ENCODE measurements at regions not wholly inside any gene's neighbourhood (a gene's known extent, or its start where the extent isn't known, plus 50 kb on each side); places are given as distances from the start of the nearest gene placed in this dataset.

DNA sequence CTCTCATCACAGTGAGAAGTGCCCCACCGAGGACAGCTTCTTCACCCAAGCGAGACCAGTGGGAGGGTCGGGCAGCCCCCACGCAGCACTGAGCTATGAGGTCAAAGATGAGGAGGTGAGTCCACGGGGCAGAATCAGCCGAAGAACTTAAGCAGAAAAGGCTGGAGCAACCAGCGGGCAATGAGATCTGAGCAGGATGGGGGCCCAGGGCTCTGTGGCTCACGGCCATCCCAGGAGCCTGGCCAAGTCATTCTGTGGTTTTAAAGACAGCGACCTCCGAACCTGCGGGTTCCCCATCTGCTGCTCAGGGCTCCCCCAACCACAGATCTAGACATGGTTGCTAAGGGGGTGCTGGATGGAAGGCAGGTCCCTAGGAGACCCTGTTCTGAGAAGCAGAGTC is 202.6 kb downstream of the RBFOX3 start:
- no peak for DNase-seq (ENCODE audit: low read depth, low spot score)
- H3K27ac ChIP-seq = no peak overlapping the region

GRCh38 chr17:79407385-79407784 is 203.5 kb downstream of the RBFOX3 start:
- no peak overlapping the region for H3K27ac ChIP-seq
- no peak for DNase-seq (ENCODE audit: low read depth, low spot score)

DNA sequence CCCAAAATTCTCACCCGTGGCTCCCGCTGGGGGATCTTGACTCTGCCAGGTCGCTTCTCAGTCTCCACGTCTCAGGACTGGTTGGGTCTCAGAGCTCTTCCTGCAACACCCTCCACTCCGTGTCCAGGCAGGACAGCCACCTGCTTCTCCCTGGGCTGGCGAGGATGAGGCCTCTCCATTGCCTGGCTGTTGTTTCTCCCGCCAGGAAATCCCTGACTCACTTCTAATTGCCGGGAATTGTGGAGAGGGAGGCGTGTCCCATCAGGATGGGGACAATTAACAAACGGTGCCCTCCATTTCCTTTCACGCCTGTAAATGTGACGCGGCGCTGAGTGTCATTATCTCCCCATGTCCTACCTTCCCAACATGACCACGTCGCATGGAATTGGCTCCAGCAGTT is 204.5 kb downstream of the RBFOX3 start:
- no peak overlapping the region for H3K27ac ChIP-seq
- DNase-seq (ENCODE audit: low read depth, low spot score) = no peak

DNA sequence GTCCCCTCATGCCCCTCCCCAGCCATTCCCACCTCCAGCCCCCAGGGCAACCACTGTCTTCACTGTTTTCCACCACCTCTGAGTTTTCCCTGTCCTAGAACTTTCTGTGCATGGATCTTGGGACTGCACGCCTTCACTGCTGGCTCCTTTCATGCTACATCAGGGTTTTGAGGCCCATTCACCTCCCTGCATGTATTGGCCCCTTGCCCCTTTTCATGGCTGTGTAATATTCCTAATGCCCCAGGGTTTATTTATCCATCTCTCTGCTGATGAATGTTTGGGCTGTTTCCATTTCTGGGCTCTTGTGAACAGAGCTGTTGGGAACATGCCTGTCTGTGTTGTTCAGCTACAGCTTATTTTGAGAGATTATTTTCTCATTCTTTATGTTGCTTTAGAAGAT is 205.0 kb downstream of the RBFOX3 start:
- no peak for DNase-seq (ENCODE audit: low read depth, low spot score)
- no peak overlapping the region for H3K27ac ChIP-seq

DNA sequence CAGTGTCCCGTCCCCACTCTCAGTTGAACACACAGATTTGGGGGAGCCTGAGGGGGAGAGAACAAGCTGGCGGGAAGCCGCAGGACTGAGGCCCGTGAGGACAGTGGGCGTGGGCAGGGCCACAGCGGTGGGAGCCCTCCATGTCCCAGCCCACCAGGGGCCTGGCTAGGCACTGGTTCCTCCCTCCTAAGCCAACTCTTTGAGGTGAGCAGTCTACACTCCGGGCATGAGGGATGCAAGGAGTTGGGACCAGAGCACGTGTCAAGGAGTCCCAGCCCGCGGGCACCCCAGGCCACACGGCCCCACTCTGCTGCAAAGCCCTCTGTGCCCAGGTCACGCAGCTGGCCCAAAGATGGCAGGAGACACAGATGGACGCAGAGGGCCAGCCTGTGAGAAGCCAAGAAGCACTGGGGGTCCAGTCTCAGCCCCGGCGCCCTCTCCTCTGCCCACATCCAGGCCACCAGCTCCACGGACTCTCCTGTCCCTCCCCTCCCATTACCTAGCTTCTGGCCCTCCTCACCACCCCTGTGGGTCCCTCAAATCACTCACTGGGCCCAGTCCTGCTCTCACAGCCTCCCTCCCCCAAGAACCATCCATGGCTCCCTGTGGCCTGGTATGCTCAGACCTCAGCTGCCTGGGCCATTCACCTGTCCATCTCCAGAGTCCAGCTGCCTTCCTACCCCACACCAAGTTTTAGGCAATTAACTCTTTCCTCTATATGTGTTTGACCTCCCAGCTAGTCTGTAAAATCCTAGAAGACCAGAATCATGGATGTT is 206.5 kb downstream of the RBFOX3 start:
- no peak overlapping the region for H3K27ac ChIP-seq
- no peak for DNase-seq (ENCODE audit: low read depth, low spot score)

GRCh38 chr17:79401704-79402674 is 208.9 kb downstream of the RBFOX3 start:
- no peak overlapping the region for H3K27ac ChIP-seq
- DNase-seq (ENCODE audit: low read depth, low spot score) = no peak

GRCh38 chr17:79400989-79401703 is 209.7 kb downstream of the RBFOX3 start:
- DNase-seq (ENCODE audit: low read depth, low spot score) = no peak
- no peak overlapping the region for H3K27ac ChIP-seq

DNA sequence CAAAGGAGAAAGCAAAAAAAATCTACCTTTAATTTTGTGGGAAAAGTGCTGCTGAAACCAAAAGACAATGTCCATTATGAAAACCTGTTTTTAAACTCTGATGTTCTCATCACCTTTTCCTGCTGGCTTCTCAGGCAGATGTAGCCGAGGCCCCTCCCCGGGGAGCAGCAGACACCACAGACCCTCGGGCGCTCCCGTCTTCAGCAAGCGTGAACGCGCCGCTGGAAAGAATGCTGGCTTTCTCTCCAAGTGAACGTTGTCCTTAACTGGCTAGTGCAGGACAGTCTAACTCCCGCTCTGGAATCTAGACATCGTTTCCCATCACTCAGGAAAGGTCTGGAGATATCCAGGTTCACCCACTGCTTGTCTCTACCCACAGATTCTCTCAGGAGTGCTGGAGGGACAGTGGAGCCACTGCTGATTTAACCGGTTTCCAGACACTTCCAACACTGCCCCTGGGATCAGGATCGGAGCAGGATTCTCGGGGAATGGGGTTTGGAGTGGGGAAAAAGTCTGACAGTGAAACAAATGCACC is 211.2 kb downstream of the RBFOX3 start:
- DNase-seq (ENCODE audit: low read depth, low spot score) = no peak
- H3K27ac ChIP-seq = no peak overlapping the region

DNA sequence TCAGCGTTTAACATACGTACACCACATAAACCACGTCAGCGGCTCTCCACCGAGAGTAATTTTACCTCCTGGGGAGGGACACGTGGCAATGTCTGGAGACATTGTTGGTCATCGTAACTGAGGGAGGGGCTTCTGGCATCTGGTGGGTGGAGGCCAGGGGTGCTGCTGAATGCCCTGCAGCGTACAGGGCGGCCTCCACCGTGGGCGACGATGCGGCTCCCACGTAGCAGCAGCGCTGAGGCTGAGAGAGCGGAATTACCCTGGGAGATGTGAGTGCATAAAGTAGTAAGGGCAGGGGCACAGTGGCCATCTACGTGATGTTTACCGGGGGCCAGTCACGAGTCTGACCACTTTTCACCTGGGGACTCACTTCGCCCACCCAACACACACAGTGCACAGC is 212.4 kb downstream of the RBFOX3 start:
- no peak for DNase-seq (ENCODE audit: low read depth, low spot score)
- no peak overlapping the region for H3K27ac ChIP-seq

GRCh38 chr17:79396696-79397095 is 214.2 kb downstream of the RBFOX3 start:
- no peak overlapping the region for H3K27ac ChIP-seq
- DNase-seq (ENCODE audit: low read depth, low spot score) = no peak

- no peak overlapping the region for H3K27ac ChIP-seq
- no peak for DNase-seq (ENCODE audit: low read depth, low spot score)
Measured at GRCh38 chr17:79395545-79395944, 215.3 kb downstream of the RBFOX3 start.

- DNase-seq (ENCODE audit: low read depth, low spot score) = no peak
- no peak overlapping the region for H3K27ac ChIP-seq
Measured at GRCh38 chr17:79395066-79395465, 215.8 kb downstream of the RBFOX3 start.

DNA sequence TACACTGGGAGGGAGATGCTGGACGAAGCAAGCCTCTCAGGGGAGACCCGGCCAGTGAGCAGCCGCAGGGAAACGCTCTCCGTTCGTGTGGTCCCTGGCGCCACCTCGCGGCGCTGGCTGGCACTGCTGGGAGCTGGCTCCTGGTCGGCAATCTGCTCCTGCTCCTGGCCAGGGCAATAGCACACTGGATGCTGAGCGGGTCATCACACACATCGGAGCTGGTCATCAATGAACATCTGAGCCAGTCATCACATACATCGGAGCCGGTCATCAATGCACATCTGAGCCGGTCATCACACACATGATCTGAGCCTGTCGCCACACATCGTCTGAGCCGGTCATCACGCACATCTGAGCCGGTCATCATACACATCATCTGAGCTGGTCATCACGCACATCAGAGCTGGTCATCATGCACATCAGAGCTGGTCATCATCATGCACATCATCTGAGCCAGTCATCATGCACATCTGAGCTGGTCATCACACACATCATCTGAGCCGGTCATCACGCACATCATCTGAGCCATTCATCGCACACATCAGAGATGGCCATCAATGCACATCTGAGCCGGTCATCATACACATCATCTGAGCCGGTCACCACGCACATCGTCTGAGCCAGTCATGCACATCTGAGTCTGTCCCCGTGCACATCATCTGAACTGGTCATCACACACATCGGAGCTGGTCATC is 217.3 kb downstream of the RBFOX3 start:
- DNase-seq (ENCODE audit: low read depth, low spot score) = no peak
- H3K27ac ChIP-seq = no peak overlapping the region

GRCh38 chr17:79392598-79392997 is 218.3 kb downstream of the RBFOX3 start:
- H3K27ac ChIP-seq = no peak overlapping the region
- no peak for DNase-seq (ENCODE audit: low read depth, low spot score)

DNA sequence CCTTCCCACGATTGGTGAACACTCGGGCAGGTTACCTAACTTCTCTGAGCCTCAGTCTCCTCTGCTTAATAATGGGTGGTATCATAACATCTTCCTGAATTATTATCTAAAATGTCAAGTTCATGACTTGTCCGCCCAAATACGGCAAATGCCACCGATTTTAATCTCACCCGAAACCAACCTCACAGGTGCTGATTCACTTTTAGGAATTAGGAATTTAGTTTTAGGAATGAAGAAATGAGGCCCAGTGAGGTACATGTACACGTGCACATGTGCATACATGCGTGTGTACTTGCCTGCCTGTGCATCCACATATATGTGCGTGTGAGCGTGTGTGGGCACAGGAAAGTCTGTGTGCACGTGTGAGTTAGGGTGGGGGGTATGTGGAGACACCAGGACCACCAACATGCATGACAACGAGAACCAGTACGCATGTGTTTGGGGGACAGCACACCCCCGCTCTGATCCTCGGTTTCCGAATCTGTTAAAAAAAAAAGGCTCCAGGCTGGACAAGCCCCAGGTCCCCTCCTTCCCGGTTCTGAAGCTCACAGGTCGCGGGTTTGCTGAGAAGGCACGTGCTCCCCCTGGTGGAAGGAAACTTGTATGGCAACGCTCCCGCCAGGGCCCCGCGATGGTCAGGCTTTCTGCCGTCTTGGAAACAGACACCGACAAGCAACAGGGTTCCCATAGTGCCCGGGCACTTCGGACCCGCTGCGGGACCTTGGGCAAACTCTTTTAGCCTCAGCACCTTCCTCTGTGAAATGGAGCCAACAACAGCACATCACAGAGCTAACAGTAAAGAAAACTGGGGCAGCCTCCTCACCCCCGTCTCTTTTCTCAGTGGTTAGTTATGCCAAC is 219.2 kb downstream of the RBFOX3 start:
- H3K27ac ChIP-seq = no peak overlapping the region
- no peak for DNase-seq (ENCODE audit: low read depth, low spot score)

DNA sequence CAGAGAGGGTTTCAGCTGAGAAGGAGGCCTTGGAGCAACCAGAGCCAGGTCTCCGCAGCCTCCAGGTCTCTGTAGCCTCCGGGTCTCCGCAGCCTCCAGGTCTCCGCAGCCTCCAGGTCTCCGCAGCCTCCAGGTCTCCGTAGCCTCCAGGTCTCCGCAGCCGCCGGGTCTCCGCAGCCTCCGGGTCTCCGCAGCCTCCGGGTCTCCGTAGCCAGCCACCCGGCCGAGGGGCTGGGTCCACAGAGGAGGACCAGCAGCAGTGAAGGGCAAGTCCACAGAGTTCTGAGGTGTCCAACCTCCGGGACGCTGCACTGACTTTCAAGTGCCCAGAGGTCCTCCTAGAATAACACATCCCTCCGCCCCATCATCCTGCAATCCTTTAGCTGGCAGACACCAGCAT is 221.0 kb downstream of the RBFOX3 start:
- no peak for DNase-seq (ENCODE audit: low read depth, low spot score)
- no peak overlapping the region for H3K27ac ChIP-seq

DNA sequence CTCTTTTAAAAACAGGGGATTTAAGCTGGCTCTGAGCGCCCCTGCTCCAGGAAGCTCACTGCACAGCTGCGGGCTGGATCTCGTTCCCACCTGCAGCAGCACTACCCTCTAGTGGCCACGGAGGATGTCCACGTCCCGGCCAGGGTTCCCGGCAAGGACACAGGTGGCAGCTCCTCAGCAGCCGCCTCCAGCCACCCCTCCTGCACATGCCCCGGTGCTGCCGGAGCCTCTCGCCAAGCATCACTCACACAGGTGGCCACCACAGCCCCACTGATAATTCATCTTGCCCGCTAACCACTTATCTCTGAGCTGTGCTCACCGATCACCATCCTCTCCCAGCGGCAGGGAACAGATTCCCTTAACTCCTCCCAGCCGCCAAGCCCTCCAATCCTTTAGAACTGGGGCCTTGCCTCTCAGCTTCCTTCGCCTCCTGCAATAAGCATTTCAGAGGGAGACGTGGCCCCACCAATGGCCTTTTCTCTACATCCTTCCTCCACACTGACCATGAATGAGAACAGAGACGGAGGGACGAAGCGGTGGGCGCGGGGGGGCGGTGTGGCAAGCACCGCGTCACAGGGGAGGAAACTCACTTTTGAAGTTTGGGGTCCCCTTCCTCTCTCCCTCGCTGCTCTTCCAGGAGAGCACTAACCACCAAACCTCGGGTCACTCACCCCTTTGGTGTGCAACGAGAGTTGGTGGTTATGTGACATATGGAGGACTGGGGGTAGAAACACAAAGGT is 222.1 kb downstream of the RBFOX3 start:
- H3K27ac ChIP-seq = no peak overlapping the region
- no peak for DNase-seq (ENCODE audit: low read depth, low spot score)

DNA sequence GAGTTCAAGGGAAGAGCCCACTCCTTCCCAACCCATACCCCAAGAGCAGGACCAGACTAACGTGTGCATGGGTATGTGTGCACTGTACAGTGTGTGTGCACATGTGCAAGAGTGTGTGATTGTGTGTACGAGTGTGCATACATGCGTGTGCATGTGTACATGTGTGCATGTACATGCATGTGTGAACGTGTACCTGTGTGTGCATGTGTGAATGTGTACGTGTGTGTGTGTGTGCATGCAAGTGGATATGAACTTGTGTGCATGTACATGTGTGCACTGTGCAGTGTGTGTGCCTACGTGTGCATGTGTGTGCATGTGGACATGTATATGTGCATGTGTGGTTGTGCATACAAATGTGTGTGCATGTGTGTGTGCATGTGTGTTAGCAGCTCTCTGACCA is 223.1 kb downstream of the RBFOX3 start:
- H3K27ac ChIP-seq = no peak overlapping the region
- no peak for DNase-seq (ENCODE audit: low read depth, low spot score)
